Stimulated activated CD4-positive, alpha-beta T cell treated with anti-CD3 and anti-CD28 coated beads, Interleukin-2, amount 100 ng/mL, for 24 hours (primary cell): ENCODE measurements at regions not wholly inside any gene's neighbourhood (a gene's known extent, or its start where the extent isn't known, plus 50 kb on each side); places are given as distances from the start of the nearest gene placed in this dataset.

Experiments used
- DNase-seq, 2 donors: peaks; one replicate each; pipeline ENCODE4 v3.0.0-alpha.2; 2020

- no peak for DNase-seq
Observed at GRCh38 chr2:107393516-107393915, 433.2 kb upstream of the RGPD4 start.

- DNase-seq: no peak
Observed at GRCh38 chr2:107398683-107399082, 428.0 kb upstream of the RGPD4 start.

GRCh38 chr2:107402330-107402729, 424.4 kb upstream of the RGPD4 start:
- no peak for DNase-seq

GRCh38 chr2:107405261-107405660, 421.4 kb upstream of the RGPD4 start:
- DNase-seq: no peak

GRCh38 chr2:107407017-107407416, 419.7 kb upstream of the RGPD4 start:
- DNase-seq: no peak

GRCh38 chr2:107407974-107408373, 418.7 kb upstream of the RGPD4 start:
- no peak for DNase-seq

- no peak for DNase-seq
Observed at GRCh38 chr2:107411267-107411666, 415.4 kb upstream of the RGPD4 start.

GRCh38 chr2:107412209-107412904, 414.3 kb upstream of the RGPD4 start:
- DNase-seq: no peak

- no peak for DNase-seq
Observed at GRCh38 chr2:107412981-107413380, 413.7 kb upstream of the RGPD4 start.

GRCh38 chr2:107414376-107414775, 412.3 kb upstream of the RGPD4 start:
- DNase-seq: no peak

GRCh38 chr2:107418708-107419107, 408.0 kb upstream of the RGPD4 start:
- no peak for DNase-seq

- DNase-seq: no peak
Observed at GRCh38 chr2:107419191-107419590, 407.5 kb upstream of the RGPD4 start.

GRCh38 chr2:107428781-107429180, 397.9 kb upstream of the RGPD4 start:
- no peak for DNase-seq

- no peak for DNase-seq
Observed at GRCh38 chr2:107430006-107430405, 396.7 kb upstream of the RGPD4 start.

GRCh38 chr2:107430596-107431266, 396.0 kb upstream of the RGPD4 start:
- DNase-seq: no peak

GRCh38 chr2:107436281-107436680, 390.4 kb upstream of the RGPD4 start:
- no peak for DNase-seq

GRCh38 chr2:107437265-107437664, 389.4 kb upstream of the RGPD4 start:
- no peak for DNase-seq

GRCh38 chr2:107437807-107438206, 388.9 kb upstream of the RGPD4 start:
- DNase-seq: no peak

- DNase-seq: no peak
Observed at GRCh38 chr2:107448160-107448559, 378.5 kb upstream of the RGPD4 start.

- DNase-seq: no peak
Observed at GRCh38 chr2:107461301-107461700, 365.4 kb upstream of the RGPD4 start.

- DNase-seq: no peak
Observed at GRCh38 chr2:107462181-107462580, 364.5 kb upstream of the RGPD4 start.

- no peak for DNase-seq
Observed at GRCh38 chr2:107466241-107466640, 360.5 kb upstream of the RGPD4 start.

GRCh38 chr2:107466984-107467773, 359.5 kb upstream of the RGPD4 start:
- no peak for DNase-seq

GRCh38 chr2:107469437-107469995, 357.2 kb upstream of the RGPD4 start:
- DNase-seq: no peak
